PC-9 (cell line): ENCODE measurements at regions not wholly inside any gene's neighbourhood (a gene's known extent, or its start where the extent isn't known, plus 50 kb on each side); places are given as distances from the start of the nearest gene placed in this dataset.

Source experiments
- BruUV-seq: library from RNA; stranded (reverse); fragments of 400-500 nt; replicated peaks from 2 replicates; lab custom pipeline; 2021; lab: Mats Ljungman, UMichigan
- CTCF ChIA-PET: fragments of 300-600 bp; sonication (Branson Sonifier 250); formaldehyde crosslinking; loops from one replicate; lab custom pipeline; 2022; ENCODE audit warnings: antibody characterized with exemption; lab: Charles Lee
- POLR2A ChIA-PET: fragments of 300-600 bp; sonication (Branson Sonifier 250); formaldehyde crosslinking; loops from one replicate; lab custom pipeline; 2022; ENCODE audit warnings: antibody characterized with exemption; ENCODE audit not compliant: unreplicated experiment; lab: Charles Lee
- DNase-seq, 2 experiments: peaks; one replicate each; pipeline versions ENCODE4 v3.0.0 to v3.0.0-alpha.2; 2015 to 2022; ENCODE audit warnings: mixed read lengths in 1 of 2
- H2AFZ ChIP-seq: fragments of 200-600 bp; sonication (generic); 2 replicates; pipeline ENCODE4 v1.8.1; 2017; ENCODE audit warnings: antibody characterized with exemption
- H3F3A ChIP-seq: fragments of 200-600 bp; sonication (generic); 2 replicates; pipeline ENCODE4 v1.8.1; 2017; ENCODE audit warnings: antibody characterized with exemption, mild to moderate bottlenecking, low read depth; ENCODE audit not compliant: insufficient read depth
- H3K27ac ChIP-seq: fragments of 200-600 bp; sonication (generic); 2 replicates; pipeline ENCODE4 v1.6.1; 2016; ENCODE audit warnings: mixed run types
- H3K27me3 ChIP-seq: fragments of 200-600 bp; sonication (generic); 2 replicates; pipeline ENCODE4 v1.6.1; 2016; ENCODE audit warnings: low read depth, mixed run types; ENCODE audit not compliant: insufficient read depth
- H3K36me3 ChIP-seq: fragments of 200-600 bp; sonication (generic); 2 replicates; pipeline ENCODE4 v1.6.1; 2016; ENCODE audit warnings: low read depth, mixed run types
- H3K4me1 ChIP-seq: fragments of 200-600 bp; sonication (generic); replicated peaks from 2 replicates; pipeline ENCODE4 v1.6.1; 2016; ENCODE audit warnings: mixed run types; ENCODE audit not compliant: insufficient read depth
- H3K4me2 ChIP-seq: fragments of 200-600 bp; sonication (generic); 2 replicates; pipeline ENCODE4 v1.6.1; 2017; ENCODE audit warnings: mixed run types
- H3K4me3 ChIP-seq: fragments of 200-600 bp; sonication (generic); 2 replicates; pipeline ENCODE4 v1.6.1; 2016; ENCODE audit warnings: mixed run types
- H3K79me2 ChIP-seq: fragments of 200-600 bp; sonication (generic); 2 replicates; pipeline ENCODE4 v1.6.1; 2017; ENCODE audit warnings: low read depth, mixed run types
- H3K9me2 ChIP-seq: fragments of 200-600 bp; sonication (generic); 2 replicates; pipeline ENCODE4 v1.8.1; 2017; ENCODE audit warnings: mild to moderate bottlenecking; ENCODE audit not compliant: insufficient read depth
- H3K9me3 ChIP-seq: fragments of 200-600 bp; sonication (generic); 2 replicates; pipeline ENCODE4 v1.8.1; 2016; ENCODE audit warnings: low read depth; ENCODE audit not compliant: insufficient read depth
- H4K20me1 ChIP-seq: fragments of 200-600 bp; sonication (generic); 2 replicates; pipeline ENCODE4 v1.8.1; 2017; ENCODE audit not compliant: insufficient read depth
- EZH2 ChIP-seq: fragments of 200-600 bp; sonication (generic); IDR thresholded peaks from 2 replicates; pipeline ENCODE4 v1.8.0; 2017; ENCODE audit warnings: antibody characterized with exemption, low read depth
- intact Hi-C: fragments of 100-400 bp; cut with micrococcal nuclease; formaldehyde crosslinking; loops from one replicate; pipeline ENCODE4 v1.10.0; 2022; ENCODE audit not compliant: unreplicated experiment
- TF ChIP-seq, protein P1 (sequence below): fragments of 200-600 bp; sonication (generic); conservative IDR thresholded peaks from 2 replicates; pipeline ENCODE4 v1.6.1; 2017; ENCODE audit warnings: mixed run types, antibody characterized with exemption, mild to moderate bottlenecking, moderate library complexity

- Histone ChIP-seq H4K20me1 (no peaks in the 10 kb centered on the region), H3K4me3 (no peak overlapping the region), H3K27ac (no peak overlapping the region), H3K9me2 (no peaks in the 10 kb centered on the region), H3K79me2 (no peaks in the 10 kb centered on the region), H2AFZ (no peak overlapping the region), H3K36me3 (no peaks in the 10 kb centered on the region), H3K9me3 (no peaks in the 10 kb centered on the region), H3K27me3 (peaks cover 96% of the 10 kb centered on the region), H3K4me2 (no peak overlapping the region), H3F3A (no peaks in the 10 kb centered on the region), H3K4me1 (no peaks in the 10 kb centered on the region)
- no peak for TF ChIP-seq EZH2
- TF ChIP-seq, protein P1, sequence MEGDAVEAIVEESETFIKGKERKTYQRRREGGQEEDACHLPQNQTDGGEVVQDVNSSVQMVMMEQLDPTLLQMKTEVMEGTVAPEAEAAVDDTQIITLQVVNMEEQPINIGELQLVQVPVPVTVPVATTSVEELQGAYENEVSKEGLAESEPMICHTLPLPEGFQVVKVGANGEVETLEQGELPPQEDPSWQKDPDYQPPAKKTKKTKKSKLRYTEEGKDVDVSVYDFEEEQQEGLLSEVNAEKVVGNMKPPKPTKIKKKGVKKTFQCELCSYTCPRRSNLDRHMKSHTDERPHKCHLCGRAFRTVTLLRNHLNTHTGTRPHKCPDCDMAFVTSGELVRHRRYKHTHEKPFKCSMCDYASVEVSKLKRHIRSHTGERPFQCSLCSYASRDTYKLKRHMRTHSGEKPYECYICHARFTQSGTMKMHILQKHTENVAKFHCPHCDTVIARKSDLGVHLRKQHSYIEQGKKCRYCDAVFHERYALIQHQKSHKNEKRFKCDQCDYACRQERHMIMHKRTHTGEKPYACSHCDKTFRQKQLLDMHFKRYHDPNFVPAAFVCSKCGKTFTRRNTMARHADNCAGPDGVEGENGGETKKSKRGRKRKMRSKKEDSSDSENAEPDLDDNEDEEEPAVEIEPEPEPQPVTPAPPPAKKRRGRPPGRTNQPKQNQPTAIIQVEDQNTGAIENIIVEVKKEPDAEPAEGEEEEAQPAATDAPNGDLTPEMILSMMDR = no peak
- intact Hi-C loops = no loop called here
- BruUV-seq = no TSS peak
- POLR2A ChIA-PET = no interaction called here
- CTCF ChIA-PET = no interaction called here
- DNase-seq = no peak
Measured at GRCh38 chr20:20969701-20970280, 136.4 kb downstream of the LINC00237 start.

DNA sequence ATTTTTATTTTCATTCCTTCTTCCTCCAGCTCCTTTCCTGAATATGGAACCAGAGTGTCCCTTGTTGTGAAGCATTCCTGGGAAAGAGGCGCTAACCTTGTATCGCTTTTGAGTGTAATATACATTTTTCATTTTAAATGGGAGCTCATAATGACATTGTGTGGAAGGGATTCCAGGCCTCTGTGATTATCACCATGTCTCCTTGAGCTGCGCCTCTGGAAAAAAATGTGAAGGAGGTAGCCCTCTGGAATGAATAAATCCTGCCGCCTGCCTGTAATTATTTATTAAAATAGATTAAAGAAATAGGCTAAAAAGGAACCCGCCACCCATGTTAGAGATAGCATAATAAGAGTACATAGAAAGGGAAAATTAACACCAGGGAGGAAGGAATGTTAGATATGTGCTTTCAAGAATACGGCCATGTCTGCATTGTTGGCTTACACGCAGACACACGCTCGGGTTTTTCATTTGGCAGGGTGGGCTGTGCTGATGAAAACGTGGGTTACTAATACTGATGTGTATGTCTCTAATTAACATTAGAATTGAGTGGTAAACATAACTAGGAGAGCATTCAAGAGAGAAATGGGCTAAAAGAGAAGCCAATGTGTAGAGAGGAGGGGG, 138.5 kb downstream of the LINC00237 start:
- no peaks in the 10 kb centered on the region for H4K20me1 ChIP-seq
- no TSS peak for BruUV-seq
- intact Hi-C loops = no loop called here
- no peak overlapping the region for H3K4me2 ChIP-seq
- no peaks in the 10 kb centered on the region for H3K79me2 ChIP-seq
- no peaks in the 10 kb centered on the region for H3K4me1 ChIP-seq
- H2AFZ ChIP-seq = no peak overlapping the region
- H3K9me2 ChIP-seq = no peaks in the 10 kb centered on the region
- CTCF ChIA-PET = no interaction called here
- H3K27ac ChIP-seq = no peak overlapping the region
- no peaks in the 10 kb centered on the region for H3K9me3 ChIP-seq
- no peak for DNase-seq
- TF ChIP-seq, protein P1 = no peak
- TF ChIP-seq EZH2 = no peak
- POLR2A ChIA-PET = no interaction called here
- H3K4me3 ChIP-seq = no peak overlapping the region
- peaks cover 93% of the 10 kb centered on the region for H3K27me3 ChIP-seq
- H3K36me3 ChIP-seq = no peaks in the 10 kb centered on the region
- no peaks in the 10 kb centered on the region for H3F3A ChIP-seq

DNA sequence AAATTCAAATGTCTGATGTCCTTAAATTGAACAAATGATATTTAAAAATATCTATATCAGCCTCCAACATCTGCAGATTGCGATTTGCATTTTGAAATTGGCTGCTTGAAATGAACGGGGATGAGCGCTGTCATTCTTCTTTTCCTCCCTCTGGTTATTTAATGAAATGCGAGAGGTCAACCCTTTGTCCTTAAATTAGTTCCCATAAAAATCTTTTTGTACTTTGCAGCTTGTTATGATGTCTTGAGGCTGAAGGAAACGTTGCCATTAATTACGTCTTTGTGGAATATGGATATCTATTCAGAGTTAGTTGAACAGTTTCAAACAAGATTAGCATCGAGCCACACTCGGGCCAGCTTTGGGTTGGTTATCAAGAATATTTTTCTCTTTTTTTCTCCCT, 140.0 kb downstream of the LINC00237 start:
- Histone ChIP-seq H2AFZ (no peak overlapping the region), H3K4me2 (no peak overlapping the region), H3K9me3 (no peaks in the 10 kb centered on the region), H3K36me3 (no peaks in the 10 kb centered on the region), H3K27me3 (peaks cover 87% of the 10 kb centered on the region), H3F3A (no peaks in the 10 kb centered on the region), H3K27ac (no peak overlapping the region), H4K20me1 (no peaks in the 10 kb centered on the region), H3K4me1 (no peaks in the 10 kb centered on the region), H3K4me3 (no peak overlapping the region), H3K9me2 (no peaks in the 10 kb centered on the region), H3K79me2 (no peaks in the 10 kb centered on the region)
- DNase-seq = no peak
- intact Hi-C loops = no loop called here
- ChIA-PET POLR2A (no interaction called here), CTCF (no interaction called here)
- no TSS peak for BruUV-seq
- TF ChIP-seq, protein P1 = no peak
- TF ChIP-seq EZH2 = no peak
